Trophoblast cell (in vitro differentiated cells and primary cell): ENCODE measurements at regions not wholly inside any gene's neighbourhood (a gene's known extent, or its start where the extent isn't known, plus 50 kb on each side); places are given as distances from the start of the nearest gene placed in this dataset.
A peak's percentile ranks its signal among the peaks of the same experiment; 100 is the strongest.

Source experiments
- DNase-seq, 2 donors: peaks; one replicate each; pipeline ENCODE4 v3.0.0-alpha.2; 2016
- H2AFZ ChIP-seq: 2 replicates; pipeline ENCODE4 v1.6.1; 2013; ENCODE audit warnings: low read length, moderate library complexity, mild to moderate bottlenecking; ENCODE audit not compliant: insufficient read depth, poor library complexity
- H2AK5ac ChIP-seq: 2 replicates; pipeline ENCODE4 v1.6.1; 2013; ENCODE audit warnings: mild to moderate bottlenecking, low read length
- H2BK120ac ChIP-seq: 2 replicates; pipeline ENCODE4 v1.6.1; 2013; ENCODE audit warnings: low read length, mild to moderate bottlenecking, moderate library complexity; ENCODE audit not compliant: insufficient read depth, poor library complexity
- H2BK12ac ChIP-seq: 2 replicates; pipeline ENCODE4 v1.6.1; 2013; ENCODE audit warnings: mild to moderate bottlenecking, low read length, moderate library complexity
- H2BK5ac ChIP-seq: 2 replicates; pipeline ENCODE4 v1.6.1; 2013; ENCODE audit warnings: low read length, low read depth, moderate library complexity, mild to moderate bottlenecking; ENCODE audit not compliant: poor library complexity
- H3K14ac ChIP-seq: 2 replicates; pipeline ENCODE4 v1.6.1; 2013; ENCODE audit warnings: mild to moderate bottlenecking, low read length
- H3K18ac ChIP-seq: 2 replicates; pipeline ENCODE4 v1.6.1; 2013; ENCODE audit warnings: mild to moderate bottlenecking, low read length
- H3K23ac ChIP-seq: 2 replicates; pipeline ENCODE4 v1.6.1; 2013; ENCODE audit warnings: low read length
- H3K27ac ChIP-seq: 2 replicates; pipeline ENCODE4 v1.5.1; 2013; ENCODE audit warnings: low read depth, mild to moderate bottlenecking, inconsistent platforms, low read length, moderate library complexity
- H3K27me3 ChIP-seq: 2 replicates; pipeline ENCODE4 v1.6.1; 2013; ENCODE audit warnings: inconsistent platforms, mild to moderate bottlenecking, low read length, moderate library complexity; ENCODE audit not compliant: insufficient read depth
- H3K36me3 ChIP-seq, 2 experiments: 1 replicate in 1 of 2; 2 replicates in 1 of 2; pipeline ENCODE4 v1.6.1; 2013; ENCODE audit warnings: low read length in 2 of 2, mild to moderate bottlenecking in 2 of 2, moderate library complexity in 1 of 2; ENCODE audit not compliant: insufficient read depth in 2 of 2, control insufficient read depth in 1 of 2
- H3K4ac ChIP-seq: 2 replicates; pipeline ENCODE4 v1.6.1; 2013; ENCODE audit warnings: low read depth, mild to moderate bottlenecking, low read length, moderate library complexity
- H3K4me1 ChIP-seq, 2 experiments: 1 replicate in 1 of 2; 2 replicates in 1 of 2; pipeline ENCODE4 v1.6.1; 2013; ENCODE audit warnings: low read length in 2 of 2, mild to moderate bottlenecking in 2 of 2, moderate library complexity in 1 of 2; ENCODE audit not compliant: insufficient read depth in 2 of 2, control insufficient read depth in 1 of 2
- H3K4me2 ChIP-seq: 2 replicates; pipeline ENCODE4 v1.6.1; 2013; ENCODE audit warnings: inconsistent platforms, mild to moderate bottlenecking, low read length, moderate library complexity
- H3K4me3 ChIP-seq: 2 replicates; pipeline ENCODE4 v1.5.1; 2013; ENCODE audit warnings: mild to moderate bottlenecking, low read depth, low read length, inconsistent platforms
- H3K79me1 ChIP-seq: one replicate; pipeline ENCODE4 v1.6.1; 2013; ENCODE audit warnings: low read length
- H3K79me2 ChIP-seq: 2 replicates; pipeline ENCODE4 v1.6.1; 2013; ENCODE audit warnings: low read length, mild to moderate bottlenecking; ENCODE audit not compliant: control insufficient read depth, insufficient read depth, poor library complexity
- H3K9ac ChIP-seq: 2 replicates; pipeline ENCODE4 v1.6.1; 2013; ENCODE audit warnings: mild to moderate bottlenecking, low read length
- H3K9me3 ChIP-seq: 2 replicates; pipeline ENCODE4 v1.6.1; 2013; ENCODE audit warnings: low read depth, mild to moderate bottlenecking, control low read depth, inconsistent platforms, low read length; ENCODE audit not compliant: insufficient read depth
- H4K12ac ChIP-seq: 2 replicates; pipeline ENCODE4 v1.6.1; 2013; ENCODE audit warnings: low read depth, mild to moderate bottlenecking, low read length, moderate library complexity
- H4K8ac ChIP-seq: 2 replicates; pipeline ENCODE4 v1.6.1; 2013; ENCODE audit warnings: low read depth, mild to moderate bottlenecking, low read length, moderate library complexity
- H4K91ac ChIP-seq: one replicate; pipeline ENCODE4 v1.6.1; 2013; ENCODE audit warnings: low read depth, mild to moderate bottlenecking, low read length, moderate library complexity
- WGBS: extraction: QIAGEN DNeasy Blood & Tissue Kit; methylation state at CpG from one replicate; pipeline ENCODE4 v1.1.7; 2013; ENCODE audit warnings: missing lambda C conversion rate; ENCODE audit not compliant: insufficient read length, insufficient coverage; ENCODE audit errors: extremely low coverage; 5-methylcytosine and 5-hydroxymethylcytosine counted together

DNA sequence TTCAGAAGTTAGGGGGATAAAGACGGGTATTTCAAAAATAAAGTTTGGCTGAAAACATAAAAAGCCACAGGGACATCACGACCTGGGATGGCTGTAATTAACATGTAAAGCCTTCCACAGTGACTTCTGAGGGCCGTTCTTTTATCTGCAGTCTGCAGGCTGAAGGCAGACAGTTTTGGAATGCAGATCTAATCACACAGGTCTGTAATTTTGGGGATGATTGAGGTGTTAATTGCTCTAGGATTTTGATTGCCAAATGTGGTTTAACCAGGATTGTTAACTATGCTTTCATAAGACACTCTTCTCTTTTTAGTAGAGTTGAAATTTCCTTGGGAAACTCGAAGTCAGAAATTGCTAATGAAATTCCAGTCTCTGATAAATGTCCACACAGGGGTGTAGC is 355.5 kb downstream of the ATP23 start:
- Histone ChIP-seq H3K9ac (no peak overlapping the region), H2AFZ (no peak overlapping the region), H3K4me1 (no peaks in the 10 kb centered on the region), H3K18ac (no peak overlapping the region), H3K27me3 (no peaks in the 10 kb centered on the region), H3K4me3 (no peak overlapping the region), H4K8ac (no peak overlapping the region), H3K4me2 (no peak overlapping the region), H3K36me3 (no peaks in the 10 kb centered on the region), H2BK120ac (no peak overlapping the region), H3K79me1 (no peaks in the 10 kb centered on the region), H2AK5ac (no peak overlapping the region), H3K79me2 (no peaks in the 10 kb centered on the region), H4K91ac (no peak overlapping the region), H2BK5ac (no peak overlapping the region), H3K14ac (no peak overlapping the region), H3K9me3 (no peaks in the 10 kb centered on the region), H2BK12ac (no peak overlapping the region), H3K23ac (no peak overlapping the region), H3K27ac (no peak overlapping the region), H4K12ac (no peak overlapping the region), H3K4ac (no peak overlapping the region)
- DNase-seq = peak in 1 of 2 donors; percentile 62
- WGBS = no CpG with 5 or more reads among the region's 4 CpGs

DNA sequence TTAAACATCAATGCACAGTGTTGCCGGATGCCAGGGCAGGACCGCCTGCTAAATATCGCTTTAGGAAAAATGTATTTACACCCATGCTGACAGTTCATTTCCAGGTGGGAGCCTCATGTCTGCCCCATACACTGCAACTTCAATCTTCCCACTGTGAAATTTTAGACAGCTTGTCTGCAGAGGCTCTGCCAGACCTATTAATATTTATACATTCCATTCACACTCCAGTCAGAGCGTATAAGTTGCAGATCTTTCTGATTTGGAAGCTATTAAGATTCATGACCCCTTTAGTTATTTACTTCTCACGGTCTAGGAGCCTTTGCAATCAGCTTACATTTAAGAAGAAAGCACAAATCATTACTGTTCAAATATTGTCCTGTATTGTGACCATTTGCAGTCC is 357.4 kb downstream of the ATP23 start:
- H3K27ac ChIP-seq = no peak overlapping the region
- H3K4ac ChIP-seq = no peak overlapping the region
- no peak for DNase-seq
- no peak overlapping the region for H4K91ac ChIP-seq
- H3K4me3 ChIP-seq = no peak overlapping the region
- no peak overlapping the region for H2BK12ac ChIP-seq
- H3K79me2 ChIP-seq = no peaks in the 10 kb centered on the region
- H3K9ac ChIP-seq = no peak overlapping the region
- H3K14ac ChIP-seq = no peak overlapping the region
- no peak overlapping the region for H3K4me2 ChIP-seq
- H3K27me3 ChIP-seq = no peaks in the 10 kb centered on the region
- no peaks in the 10 kb centered on the region for H3K79me1 ChIP-seq
- no peak overlapping the region for H3K23ac ChIP-seq
- no peak overlapping the region for H2AFZ ChIP-seq
- H3K9me3 ChIP-seq = no peaks in the 10 kb centered on the region
- H3K18ac ChIP-seq = no peak overlapping the region
- no peaks in the 10 kb centered on the region for H3K4me1 ChIP-seq
- no peak overlapping the region for H2BK120ac ChIP-seq
- H4K12ac ChIP-seq = no peak overlapping the region
- H4K8ac ChIP-seq = no peak overlapping the region
- no CpG with 5 or more reads among the region's 5 CpGs for WGBS
- H2BK5ac ChIP-seq = no peak overlapping the region
- no peak overlapping the region for H2AK5ac ChIP-seq
- H3K36me3 ChIP-seq = no peaks in the 10 kb centered on the region

DNA sequence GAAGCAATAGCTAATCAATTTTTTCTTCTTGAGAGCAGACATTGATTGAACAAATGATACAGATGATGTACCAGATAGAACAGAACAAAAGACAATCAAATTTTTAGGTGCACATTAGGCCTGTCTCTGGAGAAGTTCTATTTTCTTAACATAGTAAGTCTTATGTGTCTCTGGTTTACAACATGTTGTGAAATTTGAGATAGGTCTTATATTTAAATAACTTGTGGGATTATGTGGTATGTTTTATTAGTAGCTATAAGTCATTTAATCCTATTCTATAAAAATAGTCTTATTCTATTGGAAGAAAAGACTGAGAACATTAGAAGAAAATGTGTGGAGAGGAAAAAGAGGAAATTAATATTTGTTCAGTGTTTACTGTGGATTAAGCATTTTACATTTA is 358.0 kb downstream of the ATP23 start:
- H4K8ac ChIP-seq = no peak overlapping the region
- H3K4me2 ChIP-seq = no peak overlapping the region
- H3K79me2 ChIP-seq = no peaks in the 10 kb centered on the region
- H3K79me1 ChIP-seq = no peaks in the 10 kb centered on the region
- no peak overlapping the region for H4K12ac ChIP-seq
- no peaks in the 10 kb centered on the region for H3K9me3 ChIP-seq
- no peak overlapping the region for H2BK12ac ChIP-seq
- H3K14ac ChIP-seq = no peak overlapping the region
- no peaks in the 10 kb centered on the region for H3K4me1 ChIP-seq
- no peak overlapping the region for H2BK120ac ChIP-seq
- DNase-seq = no peak
- no peak overlapping the region for H3K18ac ChIP-seq
- H2AK5ac ChIP-seq = no peak overlapping the region
- H3K4ac ChIP-seq = no peak overlapping the region
- H3K27ac ChIP-seq = no peak overlapping the region
- no peaks in the 10 kb centered on the region for H3K27me3 ChIP-seq
- no peaks in the 10 kb centered on the region for H3K36me3 ChIP-seq
- H3K23ac ChIP-seq = no peak overlapping the region
- H4K91ac ChIP-seq = no peak overlapping the region
- H3K4me3 ChIP-seq = no peak overlapping the region
- H3K9ac ChIP-seq = no peak overlapping the region
- no peak overlapping the region for H2AFZ ChIP-seq
- no peak overlapping the region for H2BK5ac ChIP-seq

DNA sequence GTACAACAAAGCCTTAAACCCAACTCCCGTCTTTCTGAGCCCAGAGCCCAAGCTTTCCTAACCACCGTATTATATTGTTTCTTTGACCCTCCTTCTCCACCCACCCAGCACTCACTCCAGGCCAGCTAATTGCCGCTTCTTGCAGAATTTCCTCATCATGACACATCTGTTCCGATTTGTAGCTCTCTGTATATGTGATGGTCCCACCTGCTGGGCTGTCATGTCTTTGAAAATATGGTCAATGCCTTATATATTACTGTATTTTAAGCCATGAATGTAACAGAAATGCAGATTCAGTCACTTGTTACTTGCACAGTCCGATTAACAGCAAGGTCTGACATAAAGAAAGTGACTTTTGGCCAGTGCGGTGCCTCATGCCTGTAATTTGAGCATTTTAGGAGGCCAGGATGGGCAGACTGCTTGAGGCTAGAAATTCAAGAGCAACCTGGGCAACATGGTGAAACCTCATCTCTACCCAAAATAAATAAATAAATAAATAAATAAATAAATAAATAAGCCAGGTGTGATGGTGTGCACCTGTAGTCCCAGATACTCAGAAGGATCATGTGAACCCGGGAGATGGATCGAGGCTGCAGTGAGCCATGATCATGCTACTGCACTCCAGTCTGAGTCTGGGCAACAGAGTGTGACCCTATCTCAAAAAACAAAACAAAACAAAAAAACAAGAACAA is 359.8 kb downstream of the ATP23 start:
- no peak overlapping the region for H4K12ac ChIP-seq
- H4K8ac ChIP-seq = no peak overlapping the region
- H2AFZ ChIP-seq = no peak overlapping the region
- H3K14ac ChIP-seq = no peak overlapping the region
- H3K79me2 ChIP-seq = no peaks in the 10 kb centered on the region
- no peak overlapping the region for H4K91ac ChIP-seq
- H3K4ac ChIP-seq = no peak overlapping the region
- no peak overlapping the region for H3K9ac ChIP-seq
- WGBS = no CpG with 5 or more reads among the region's 8 CpGs
- H3K18ac ChIP-seq = no peak overlapping the region
- no peaks in the 10 kb centered on the region for H3K36me3 ChIP-seq
- H3K79me1 ChIP-seq = no peaks in the 10 kb centered on the region
- no peak overlapping the region for H2BK120ac ChIP-seq
- no peaks in the 10 kb centered on the region for H3K9me3 ChIP-seq
- H3K23ac ChIP-seq = no peak overlapping the region
- no peak for DNase-seq
- H2AK5ac ChIP-seq = no peak overlapping the region
- no peak overlapping the region for H3K4me3 ChIP-seq
- H2BK5ac ChIP-seq = no peak overlapping the region
- H2BK12ac ChIP-seq = no peak overlapping the region
- no peaks in the 10 kb centered on the region for H3K4me1 ChIP-seq
- no peak overlapping the region for H3K27ac ChIP-seq
- no peak overlapping the region for H3K4me2 ChIP-seq
- H3K27me3 ChIP-seq = no peaks in the 10 kb centered on the region
